Prostate gland (tissue), 2 donors: ENCODE measurements at regions not wholly inside any gene's neighbourhood (a gene's known extent, or its start where the extent isn't known, plus 50 kb on each side); places are given as distances from the start of the nearest gene placed in this dataset.
"Not testable (repeated sequence)": the region's sequence is repeated elsewhere in the genome, so short reads cannot be mapped to it uniquely, and the experiment has no call there.

Source experiments
- CTCF ChIP-seq, 4 experiments: fragments of 200-600 bp in 2 of 4; fragments of 450-650 bp in 2 of 4; sonication (generic) in 2 of 4; IDR thresholded peaks; 1 replicate in 3 of 4; 2 replicates in 1 of 4; pipeline ENCODE4 v1.5.1; 2016 to 2019; ENCODE audit warnings: antibody characterized with exemption in 4 of 4, mild to moderate bottlenecking in 2 of 4, moderate library complexity in 2 of 4
- POLR2A ChIP-seq: fragments of 450-650 bp; IDR thresholded peaks from one replicate; pipeline ENCODE4 v1.6.1; 2016; ENCODE audit warnings: antibody characterized with exemption, mild to moderate bottlenecking
- POLR2AphosphoS5 ChIP-seq: sonication (generic); formaldehyde crosslinking; IDR thresholded peaks from one replicate; pipeline ENCODE4 v1.6.1; 2017; ENCODE audit warnings: antibody characterized with exemption

GRCh38 chr3:20427268-20427667 is 241.3 kb upstream of the SGO1 start:
- not testable (repeated sequence) for TF ChIP-seq CTCF (IDR thresholded peaks at IDR 0.05); POLR2A; POLR2AphosphoS5
